ENCODE measurements at regions not wholly inside any gene's neighbourhood (a gene's known extent, or its start where the extent isn't known, plus 50 kb on each side); places are given as distances from the start of the nearest gene placed in this dataset.

DNA sequence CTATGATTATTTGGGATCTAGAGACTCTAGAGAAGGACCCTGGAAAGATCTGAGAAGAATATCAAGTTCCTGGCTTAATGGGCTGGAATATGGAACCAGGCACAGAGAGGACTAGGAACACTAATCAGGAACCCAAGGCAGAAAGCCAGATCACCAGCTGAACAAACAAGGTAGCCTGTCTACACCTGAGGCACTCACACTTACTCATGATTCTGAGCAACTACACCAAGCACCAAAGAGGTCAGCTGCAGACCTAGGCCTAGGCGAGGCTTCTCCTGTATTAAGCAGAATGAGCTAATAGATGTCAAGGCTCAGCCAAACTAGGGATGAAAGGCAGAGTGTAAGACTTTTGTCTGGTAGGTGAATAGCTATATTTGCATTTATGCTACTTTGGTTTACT is 368.1 kb downstream of the LTN1 start:
- TF ChIP-seq, protein P1, sequence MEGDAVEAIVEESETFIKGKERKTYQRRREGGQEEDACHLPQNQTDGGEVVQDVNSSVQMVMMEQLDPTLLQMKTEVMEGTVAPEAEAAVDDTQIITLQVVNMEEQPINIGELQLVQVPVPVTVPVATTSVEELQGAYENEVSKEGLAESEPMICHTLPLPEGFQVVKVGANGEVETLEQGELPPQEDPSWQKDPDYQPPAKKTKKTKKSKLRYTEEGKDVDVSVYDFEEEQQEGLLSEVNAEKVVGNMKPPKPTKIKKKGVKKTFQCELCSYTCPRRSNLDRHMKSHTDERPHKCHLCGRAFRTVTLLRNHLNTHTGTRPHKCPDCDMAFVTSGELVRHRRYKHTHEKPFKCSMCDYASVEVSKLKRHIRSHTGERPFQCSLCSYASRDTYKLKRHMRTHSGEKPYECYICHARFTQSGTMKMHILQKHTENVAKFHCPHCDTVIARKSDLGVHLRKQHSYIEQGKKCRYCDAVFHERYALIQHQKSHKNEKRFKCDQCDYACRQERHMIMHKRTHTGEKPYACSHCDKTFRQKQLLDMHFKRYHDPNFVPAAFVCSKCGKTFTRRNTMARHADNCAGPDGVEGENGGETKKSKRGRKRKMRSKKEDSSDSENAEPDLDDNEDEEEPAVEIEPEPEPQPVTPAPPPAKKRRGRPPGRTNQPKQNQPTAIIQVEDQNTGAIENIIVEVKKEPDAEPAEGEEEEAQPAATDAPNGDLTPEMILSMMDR (IDR thresholded peaks at IDR 0.05; ENCODE audit: insufficient read depth, low read depth, low read length, missing control alignments) = no peak
- DNase-seq (ENCODE audit: low read depth) = peak; percentile 88
- H3K4me3 ChIP-seq (ENCODE audit: low read length) = no peak overlapping the region

DNA sequence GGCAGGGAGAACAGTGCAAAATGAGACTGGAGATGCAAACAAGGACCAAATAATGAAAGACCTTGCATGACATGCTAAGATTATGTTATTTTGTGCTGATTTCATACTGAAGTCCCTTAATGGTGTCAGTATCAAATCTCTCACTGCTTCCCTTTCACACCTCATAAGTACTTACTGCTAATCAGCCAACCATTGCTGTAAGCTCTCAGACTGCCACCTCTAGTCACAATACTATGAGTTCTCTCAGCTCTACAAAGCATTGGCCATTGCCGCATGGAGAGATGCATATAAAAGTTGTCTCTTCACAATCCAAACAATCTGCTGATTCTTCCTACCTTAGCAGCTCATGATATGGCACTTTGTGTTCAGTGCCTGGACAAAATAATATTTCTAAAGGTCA is 375.4 kb downstream of the LTN1 start:
- H3K4me3 ChIP-seq (ENCODE audit: low read length) = no peak overlapping the region
- no peak for DNase-seq (ENCODE audit: low read depth)
- TF ChIP-seq, protein P1 (IDR thresholded peaks at IDR 0.05; ENCODE audit: insufficient read depth, low read depth, low read length, missing control alignments) = no peak

GRCh38 chr21:28615276-28615675 is 377.4 kb downstream of the LTN1 start:
- no peak for DNase-seq (ENCODE audit: low read depth)
- TF ChIP-seq, protein P1 (IDR thresholded peaks at IDR 0.05; ENCODE audit: insufficient read depth, low read depth, low read length, missing control alignments) = no peak
- H3K4me3 ChIP-seq (ENCODE audit: low read length) = no peak overlapping the region

GRCh38 chr21:28614791-28615190 is 377.9 kb downstream of the LTN1 start:
- H3K4me3 ChIP-seq (ENCODE audit: low read length) = no peak overlapping the region
- TF ChIP-seq, protein P1 (IDR thresholded peaks at IDR 0.05; ENCODE audit: insufficient read depth, low read depth, low read length, missing control alignments) = no peak

GRCh38 chr21:28608646-28609045 is 384.0 kb downstream of the LTN1 start:
- DNase-seq (ENCODE audit: low read depth) = peak; percentile 52
- TF ChIP-seq, protein P1 (IDR thresholded peaks at IDR 0.05; ENCODE audit: insufficient read depth, low read depth, low read length, missing control alignments) = no peak
- H3K4me3 ChIP-seq (ENCODE audit: low read length) = no peak overlapping the region

More at GRCh38 chr21:28614791-28615190, 377.9 kb downstream of the LTN1 start:
- DNase-seq (ENCODE audit: low read depth) = no peak

DNA sequence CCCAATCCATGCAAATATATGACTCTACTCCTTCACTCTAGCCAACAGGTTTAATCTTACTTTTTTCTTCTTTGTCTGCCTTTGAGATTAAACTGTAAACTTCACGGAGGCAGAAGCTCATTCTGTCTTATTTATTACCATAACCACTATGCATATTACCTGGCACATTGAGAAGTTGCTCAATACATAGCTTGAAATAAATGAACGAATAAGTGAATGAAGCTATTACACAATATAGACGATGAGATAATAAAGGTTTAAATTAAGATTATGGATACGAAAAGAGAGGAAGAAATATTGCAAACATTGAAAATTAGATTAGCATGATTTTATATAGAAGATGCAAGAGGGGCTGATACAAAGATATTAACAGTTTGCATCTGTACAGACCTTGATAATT is 385.1 kb downstream of the LTN1 start:
- no peak for DNase-seq (ENCODE audit: low read depth)
- no peak overlapping the region for H3K4me3 ChIP-seq (ENCODE audit: low read length)
- TF ChIP-seq, protein P1 (IDR thresholded peaks at IDR 0.05; ENCODE audit: insufficient read depth, low read depth, low read length, missing control alignments) = no peak

GRCh38 chr21:28604946-28605537 is 387.6 kb downstream of the LTN1 start:
- H3K4me3 ChIP-seq (ENCODE audit: low read length) = no peak overlapping the region
- DNase-seq (ENCODE audit: low read depth) = no peak
- TF ChIP-seq, protein P1 (IDR thresholded peaks at IDR 0.05; ENCODE audit: insufficient read depth, low read depth, low read length, missing control alignments) = no peak
